ENCODE measurements at regions not wholly inside any gene's neighbourhood (a gene's known extent, or its start where the extent isn't known, plus 50 kb on each side); places are given as distances from the start of the nearest gene placed in this dataset.
"Not testable (repeated sequence)": the region's sequence is repeated elsewhere in the genome, so short reads cannot be mapped to it uniquely, and the experiment has no call there.

DNA sequence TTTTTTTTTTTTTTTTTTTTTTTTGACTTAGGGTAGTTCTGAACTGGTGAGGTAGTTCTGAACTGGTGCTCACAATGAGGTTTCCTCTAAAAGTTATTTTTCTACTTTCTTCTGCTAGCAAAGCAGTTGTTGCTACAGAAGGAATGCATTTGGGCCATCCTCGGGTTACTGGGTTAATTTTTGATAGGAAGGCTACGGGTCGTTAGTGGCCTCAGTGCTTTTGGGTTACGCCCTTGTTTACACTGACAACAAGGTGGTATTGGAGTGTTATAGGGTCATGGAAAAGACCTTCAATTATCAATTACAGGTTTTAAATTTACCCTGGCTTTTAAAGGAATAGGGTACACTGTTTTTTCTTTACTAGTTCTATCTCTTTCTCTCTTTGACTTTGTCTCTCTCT lies 1183.7 kb upstream of the CDH2 start:
- TF ChIP-seq, protein P1, sequence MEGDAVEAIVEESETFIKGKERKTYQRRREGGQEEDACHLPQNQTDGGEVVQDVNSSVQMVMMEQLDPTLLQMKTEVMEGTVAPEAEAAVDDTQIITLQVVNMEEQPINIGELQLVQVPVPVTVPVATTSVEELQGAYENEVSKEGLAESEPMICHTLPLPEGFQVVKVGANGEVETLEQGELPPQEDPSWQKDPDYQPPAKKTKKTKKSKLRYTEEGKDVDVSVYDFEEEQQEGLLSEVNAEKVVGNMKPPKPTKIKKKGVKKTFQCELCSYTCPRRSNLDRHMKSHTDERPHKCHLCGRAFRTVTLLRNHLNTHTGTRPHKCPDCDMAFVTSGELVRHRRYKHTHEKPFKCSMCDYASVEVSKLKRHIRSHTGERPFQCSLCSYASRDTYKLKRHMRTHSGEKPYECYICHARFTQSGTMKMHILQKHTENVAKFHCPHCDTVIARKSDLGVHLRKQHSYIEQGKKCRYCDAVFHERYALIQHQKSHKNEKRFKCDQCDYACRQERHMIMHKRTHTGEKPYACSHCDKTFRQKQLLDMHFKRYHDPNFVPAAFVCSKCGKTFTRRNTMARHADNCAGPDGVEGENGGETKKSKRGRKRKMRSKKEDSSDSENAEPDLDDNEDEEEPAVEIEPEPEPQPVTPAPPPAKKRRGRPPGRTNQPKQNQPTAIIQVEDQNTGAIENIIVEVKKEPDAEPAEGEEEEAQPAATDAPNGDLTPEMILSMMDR (IDR thresholded peaks at IDR 0.05; ENCODE audit: low read depth, low read length, poor library complexity, severe bottlenecking) = not testable (repeated sequence)
- TF ChIP-seq EZH2phosphoT487 (IDR thresholded peaks at IDR 0.05; ENCODE audit: borderline replicate concordance, low read length) = not testable (repeated sequence)

All from DOHH2 (cell line).